GM18868 (cell line): ENCODE measurements at regions not wholly inside any gene's neighbourhood (a gene's known extent, or its start where the extent isn't known, plus 50 kb on each side); places are given as distances from the start of the nearest gene placed in this dataset.

ENCODE experiments used
- ATAC-seq: cut with Tn5 transposase; IDR thresholded peaks from one replicate; pipeline ENCODE4 v1.9.1; 2021; ENCODE audit warnings: mild to moderate bottlenecking, moderate library complexity; ENCODE audit not compliant: unreplicated experiment

DNA sequence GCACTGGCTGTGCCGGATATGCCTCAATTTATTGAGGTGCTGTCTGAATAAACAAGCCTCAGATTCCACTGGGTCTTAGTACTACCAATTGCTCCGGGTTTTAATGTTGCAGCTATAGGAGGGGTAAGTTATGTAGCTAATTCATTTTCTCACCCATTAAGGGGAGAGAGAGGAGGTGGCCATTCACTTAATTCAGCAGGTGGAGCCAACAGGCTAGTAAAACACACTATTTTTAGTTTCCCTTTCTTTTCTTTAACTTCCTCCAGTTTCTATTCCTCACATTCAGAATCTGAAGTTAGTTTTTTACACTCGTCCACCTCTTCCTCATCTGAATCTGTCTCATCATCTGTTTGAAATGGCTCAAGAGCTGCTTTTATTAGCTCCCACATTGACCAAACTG is 105.6 kb upstream of the CDH10 start:
- ATAC-seq: no peak

DNA sequence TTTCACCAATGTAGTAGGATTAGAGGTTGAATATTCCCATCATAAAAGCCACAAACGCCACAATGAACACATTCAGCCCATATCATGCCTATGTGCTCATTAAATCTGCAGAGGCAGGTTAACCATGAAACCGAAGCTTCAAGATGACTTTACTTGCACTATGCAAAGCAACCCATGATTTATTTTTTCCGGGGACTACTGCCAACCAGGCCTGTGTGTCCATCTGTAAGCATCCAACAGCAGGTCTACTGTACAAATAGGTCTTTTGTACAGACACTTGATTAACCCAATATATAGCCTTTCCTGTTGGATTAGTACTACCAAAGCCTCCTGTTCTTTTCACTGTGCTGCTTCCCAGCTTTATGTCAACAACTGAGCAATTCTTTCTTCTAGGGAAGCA is 104.9 kb upstream of the CDH10 start:
- no peak for ATAC-seq

DNA sequence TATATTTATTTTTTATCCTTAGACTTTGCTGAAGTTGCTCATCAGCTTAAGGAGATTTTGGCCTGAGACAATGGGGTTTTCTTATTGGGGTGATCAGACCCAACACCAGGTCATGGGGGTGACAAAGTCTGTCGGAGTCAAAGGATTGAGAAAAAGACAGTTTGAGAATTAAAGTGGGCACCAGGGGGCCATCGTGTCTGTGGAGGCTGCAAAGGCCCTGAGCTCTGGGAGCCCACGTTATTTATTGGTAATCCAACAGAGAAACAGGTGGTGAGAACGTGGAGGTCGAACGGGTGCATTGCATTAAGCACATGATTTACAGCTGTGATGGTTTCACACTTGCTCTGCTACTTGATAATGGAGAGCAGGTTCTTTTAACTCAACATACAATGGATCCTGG is 102.5 kb upstream of the CDH10 start:
- ATAC-seq: no peak

DNA sequence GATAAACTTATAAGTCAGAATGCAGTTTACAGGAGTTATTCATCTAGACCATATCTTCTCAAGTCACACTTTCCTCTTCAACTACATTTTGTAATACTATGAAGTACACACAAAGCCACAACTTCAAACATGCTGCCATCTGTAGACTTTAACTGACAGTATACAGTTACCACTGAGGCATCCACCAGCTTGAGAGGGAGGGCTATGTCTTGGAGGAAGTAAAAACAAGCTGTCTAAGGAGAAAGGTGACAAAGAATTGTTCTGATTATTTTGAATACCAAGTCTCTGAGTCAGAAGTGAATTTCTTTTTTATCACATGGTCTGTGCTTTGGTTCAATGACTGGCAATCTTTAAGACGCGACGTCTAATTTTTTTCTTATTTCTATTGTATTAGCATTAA is 97.6 kb upstream of the CDH10 start:
- ATAC-seq: no peak

DNA sequence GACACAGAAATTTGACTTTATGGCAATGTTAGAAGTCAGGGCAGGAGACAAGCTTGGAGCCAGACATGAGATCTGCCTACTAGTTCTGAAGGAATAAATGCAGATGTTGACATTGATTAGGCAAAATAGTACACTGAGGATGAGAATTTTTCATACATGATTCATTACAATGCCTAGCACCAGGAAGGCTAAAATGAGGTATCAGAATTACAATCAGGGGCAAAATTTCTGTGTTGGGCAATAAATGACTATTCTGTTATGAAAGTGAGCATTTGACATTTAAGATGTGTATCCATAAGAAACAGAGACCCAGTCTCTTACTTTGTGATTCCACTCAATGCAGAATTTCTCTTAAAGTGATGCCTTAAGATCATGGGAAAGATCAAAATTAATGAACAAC is 92.4 kb upstream of the CDH10 start:
- no peak for ATAC-seq

DNA sequence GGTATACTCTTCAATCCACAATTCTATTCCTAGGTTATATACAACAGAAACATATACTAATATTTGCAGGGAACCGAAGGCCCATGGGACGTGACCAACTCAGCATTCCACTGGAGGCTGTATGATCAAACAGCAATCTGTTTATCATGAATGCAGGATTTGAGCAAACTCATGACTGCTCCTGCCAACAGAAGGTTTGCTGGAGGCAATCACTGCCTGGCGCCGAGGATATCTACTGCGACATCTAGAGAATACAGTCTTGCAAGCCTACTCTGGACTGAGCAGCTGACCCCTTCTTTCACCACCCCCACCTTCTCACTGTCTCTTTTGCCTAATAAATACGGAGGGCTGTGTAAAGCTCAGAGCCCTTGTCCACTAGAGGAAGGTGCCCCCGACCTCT is 90.5 kb upstream of the CDH10 start:
- no peak for ATAC-seq

DNA sequence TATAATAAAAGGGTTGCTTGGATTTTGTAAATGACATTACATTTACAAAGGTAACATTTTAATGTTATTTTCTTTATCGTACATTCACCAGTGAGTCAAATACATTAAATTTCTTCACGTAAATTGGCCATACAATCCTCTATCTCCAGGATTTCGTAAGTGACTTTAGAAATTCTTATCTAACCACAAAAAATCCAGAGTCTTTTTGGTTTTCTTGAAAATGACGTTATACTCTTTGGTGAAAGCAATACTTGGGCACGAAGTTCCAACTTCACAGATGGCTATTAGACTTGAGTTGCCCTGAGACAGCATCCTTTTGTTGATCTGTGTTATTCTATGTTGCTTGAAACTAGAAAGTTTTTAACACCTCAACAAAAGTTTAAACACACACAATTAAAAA is 87.4 kb upstream of the CDH10 start:
- ATAC-seq: no peak

DNA sequence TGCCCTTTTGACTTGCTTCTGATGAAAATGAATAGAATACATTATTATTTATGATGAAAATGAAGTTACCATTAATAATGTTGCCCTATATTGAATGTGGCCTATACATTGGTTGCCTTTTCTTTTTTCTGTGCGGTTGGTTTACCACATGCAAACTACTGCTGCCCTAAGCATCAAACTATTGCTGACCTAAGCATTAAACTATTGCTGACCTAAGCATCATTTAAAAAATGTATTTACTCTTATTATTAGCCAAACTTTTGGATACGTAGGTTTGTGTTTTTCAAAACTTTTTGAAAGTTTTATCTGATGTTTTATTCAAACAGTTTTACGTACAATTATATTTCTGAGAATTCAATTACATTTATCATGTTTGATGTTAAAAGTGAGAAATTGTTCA is 76.0 kb upstream of the CDH10 start:
- no peak for ATAC-seq

DNA sequence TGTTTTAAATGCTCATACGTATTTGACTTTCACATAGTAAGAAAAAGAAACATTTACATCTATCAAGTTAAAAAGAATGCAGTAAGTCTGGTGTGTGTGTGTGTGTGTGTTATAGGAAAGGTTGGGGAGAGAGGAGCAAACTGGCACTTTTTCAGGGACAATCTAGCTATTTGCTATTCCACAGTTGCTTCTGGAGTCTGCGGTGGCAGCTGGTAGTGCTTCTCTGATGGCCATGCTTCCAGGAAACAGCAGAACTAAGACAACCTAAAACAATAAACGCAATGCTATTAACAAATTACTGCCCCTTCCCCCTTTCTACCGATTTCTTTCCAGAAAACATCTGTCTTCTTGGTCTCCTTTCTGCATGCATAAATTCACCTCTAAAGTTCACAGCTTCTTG is 70.0 kb upstream of the CDH10 start:
- no peak for ATAC-seq

DNA sequence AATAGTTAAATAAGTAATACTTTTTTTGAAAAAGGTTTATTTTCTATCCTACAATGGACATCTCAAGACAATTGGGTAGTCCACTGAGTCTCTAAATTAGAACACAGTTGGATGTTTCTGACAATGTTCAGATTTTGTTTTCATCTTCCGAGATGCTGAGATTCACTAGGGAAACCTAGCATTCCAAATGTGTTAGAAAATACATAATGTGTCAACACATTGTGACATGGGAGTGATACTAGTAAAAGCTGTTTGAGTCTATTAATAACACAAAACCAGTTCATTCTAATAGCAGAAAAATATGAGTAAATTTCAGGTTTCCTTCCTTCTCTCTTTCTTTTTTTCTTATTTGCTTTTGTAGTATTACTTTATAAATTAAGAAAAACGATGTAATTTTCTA is 68.2 kb upstream of the CDH10 start:
- ATAC-seq: no peak

DNA sequence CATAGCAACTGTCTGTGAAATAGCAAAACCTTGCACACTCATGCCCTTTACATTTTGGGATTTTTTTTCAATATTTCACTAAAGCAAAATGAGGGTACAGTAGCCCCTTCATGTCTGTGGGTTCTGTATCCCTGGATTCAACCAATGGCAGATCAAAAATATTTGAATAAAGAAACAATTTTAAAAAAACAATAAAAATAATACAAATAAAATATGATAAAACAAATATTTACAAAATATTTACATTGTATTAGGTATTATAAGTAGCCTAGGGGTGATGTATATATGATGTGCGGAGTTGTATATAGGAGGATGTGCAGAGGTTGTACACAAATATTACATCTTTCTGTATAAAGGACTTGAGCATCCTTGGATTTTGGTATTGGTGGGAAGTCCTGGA is 67.3 kb upstream of the CDH10 start:
- no peak for ATAC-seq

DNA sequence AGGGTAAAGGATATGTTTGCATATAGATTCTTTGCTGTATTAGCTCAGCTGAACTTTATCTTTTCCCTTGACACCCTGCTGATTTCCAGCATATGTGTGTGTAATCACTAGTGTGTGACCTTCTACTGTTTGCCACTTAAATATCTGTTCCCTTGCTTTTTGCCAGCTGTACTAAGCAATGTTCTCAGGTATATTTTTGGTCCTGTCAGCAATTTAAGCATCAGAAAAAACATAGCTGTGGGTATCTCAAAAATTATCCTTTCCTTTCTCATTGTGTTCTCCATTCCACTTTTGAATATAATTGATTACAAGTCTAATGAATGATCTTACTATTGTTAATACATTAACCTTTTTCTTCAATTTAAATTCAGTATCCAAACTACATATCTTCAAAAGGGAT is 59.2 kb upstream of the CDH10 start:
- no peak for ATAC-seq
